GM23338 (cell line): ENCODE measurements at regions not wholly inside any gene's neighbourhood (a gene's known extent, or its start where the extent isn't known, plus 50 kb on each side); places are given as distances from the start of the nearest gene placed in this dataset.

ENCODE experiments used
- EZH2 ChIP-seq: fragments of 200-600 bp; sonication (generic); IDR thresholded peaks from one replicate; pipeline ENCODE4 v1.8.0; 2017; ENCODE audit warnings: antibody characterized with exemption, mild to moderate bottlenecking, low read depth; ENCODE audit not compliant: unreplicated experiment
- EZH2phosphoT487 ChIP-seq: fragments of 200-600 bp; sonication (generic); IDR thresholded peaks from one replicate; pipeline ENCODE4 v1.8.1; 2018; ENCODE audit warnings: antibody characterized with exemption; ENCODE audit not compliant: unreplicated experiment
- JUNB ChIP-seq: IDR thresholded peaks from one replicate; pipeline ENCODE4 v1.6.1; 2016; ENCODE audit warnings: antibody characterized with exemption; ENCODE audit not compliant: unreplicated experiment
- POLR2AphosphoS5 ChIP-seq: IDR thresholded peaks from 2 replicates; pipeline ENCODE4 v1.6.1; 2016; ENCODE audit warnings: antibody characterized with exemption, low read depth
- TF ChIP-seq, protein P1 (sequence below), 2 experiments: fragments of 200-600 bp in 1 of 2; sonication (generic) in 1 of 2; conservative IDR thresholded peaks; 2 replicates each; pipeline versions ENCODE4 v1.5.1 to v1.6.1; 2016 to 2017; ENCODE audit warnings: antibody characterized with exemption in 2 of 2, low read depth in 2 of 2, mild to moderate bottlenecking in 2 of 2, moderate library complexity in 1 of 2
- TF ChIP-seq, protein P2 (sequence below): IDR thresholded peaks from one replicate; pipeline ENCODE4 v1.6.1; 2018; ENCODE audit warnings: antibody characterized with exemption; ENCODE audit not compliant: unreplicated experiment

DNA sequence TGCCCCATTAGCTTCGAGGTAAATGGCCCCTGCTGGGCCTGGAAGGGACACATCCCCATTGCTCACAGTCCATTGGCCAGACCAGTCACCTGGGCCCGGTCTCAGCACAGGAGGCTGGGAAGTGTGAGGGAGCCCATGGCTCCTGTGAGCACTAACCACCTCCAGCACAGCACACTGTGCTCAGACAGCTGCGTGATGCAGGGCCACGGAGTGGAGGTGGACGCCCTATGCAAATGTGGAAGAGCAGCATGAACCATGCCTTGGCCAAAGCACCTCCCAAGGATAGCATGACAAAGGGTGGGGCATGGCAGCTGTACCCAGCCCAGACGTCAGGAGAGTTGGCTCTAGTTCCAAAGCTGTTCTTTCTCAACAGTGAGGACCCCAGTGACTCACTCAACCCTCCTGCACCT is 120.1 kb upstream of the ZMIZ1 start:
- TF ChIP-seq, protein P1, sequence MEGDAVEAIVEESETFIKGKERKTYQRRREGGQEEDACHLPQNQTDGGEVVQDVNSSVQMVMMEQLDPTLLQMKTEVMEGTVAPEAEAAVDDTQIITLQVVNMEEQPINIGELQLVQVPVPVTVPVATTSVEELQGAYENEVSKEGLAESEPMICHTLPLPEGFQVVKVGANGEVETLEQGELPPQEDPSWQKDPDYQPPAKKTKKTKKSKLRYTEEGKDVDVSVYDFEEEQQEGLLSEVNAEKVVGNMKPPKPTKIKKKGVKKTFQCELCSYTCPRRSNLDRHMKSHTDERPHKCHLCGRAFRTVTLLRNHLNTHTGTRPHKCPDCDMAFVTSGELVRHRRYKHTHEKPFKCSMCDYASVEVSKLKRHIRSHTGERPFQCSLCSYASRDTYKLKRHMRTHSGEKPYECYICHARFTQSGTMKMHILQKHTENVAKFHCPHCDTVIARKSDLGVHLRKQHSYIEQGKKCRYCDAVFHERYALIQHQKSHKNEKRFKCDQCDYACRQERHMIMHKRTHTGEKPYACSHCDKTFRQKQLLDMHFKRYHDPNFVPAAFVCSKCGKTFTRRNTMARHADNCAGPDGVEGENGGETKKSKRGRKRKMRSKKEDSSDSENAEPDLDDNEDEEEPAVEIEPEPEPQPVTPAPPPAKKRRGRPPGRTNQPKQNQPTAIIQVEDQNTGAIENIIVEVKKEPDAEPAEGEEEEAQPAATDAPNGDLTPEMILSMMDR (conservative IDR thresholded peaks at IDR 0.05; ENCODE audit: low read depth in 2 of 2) = no peak
- TF ChIP-seq POLR2AphosphoS5 (no peak), JUNB (no peak), EZH2phosphoT487 (no peak), EZH2 (no peak)
- TF ChIP-seq, protein P2, sequence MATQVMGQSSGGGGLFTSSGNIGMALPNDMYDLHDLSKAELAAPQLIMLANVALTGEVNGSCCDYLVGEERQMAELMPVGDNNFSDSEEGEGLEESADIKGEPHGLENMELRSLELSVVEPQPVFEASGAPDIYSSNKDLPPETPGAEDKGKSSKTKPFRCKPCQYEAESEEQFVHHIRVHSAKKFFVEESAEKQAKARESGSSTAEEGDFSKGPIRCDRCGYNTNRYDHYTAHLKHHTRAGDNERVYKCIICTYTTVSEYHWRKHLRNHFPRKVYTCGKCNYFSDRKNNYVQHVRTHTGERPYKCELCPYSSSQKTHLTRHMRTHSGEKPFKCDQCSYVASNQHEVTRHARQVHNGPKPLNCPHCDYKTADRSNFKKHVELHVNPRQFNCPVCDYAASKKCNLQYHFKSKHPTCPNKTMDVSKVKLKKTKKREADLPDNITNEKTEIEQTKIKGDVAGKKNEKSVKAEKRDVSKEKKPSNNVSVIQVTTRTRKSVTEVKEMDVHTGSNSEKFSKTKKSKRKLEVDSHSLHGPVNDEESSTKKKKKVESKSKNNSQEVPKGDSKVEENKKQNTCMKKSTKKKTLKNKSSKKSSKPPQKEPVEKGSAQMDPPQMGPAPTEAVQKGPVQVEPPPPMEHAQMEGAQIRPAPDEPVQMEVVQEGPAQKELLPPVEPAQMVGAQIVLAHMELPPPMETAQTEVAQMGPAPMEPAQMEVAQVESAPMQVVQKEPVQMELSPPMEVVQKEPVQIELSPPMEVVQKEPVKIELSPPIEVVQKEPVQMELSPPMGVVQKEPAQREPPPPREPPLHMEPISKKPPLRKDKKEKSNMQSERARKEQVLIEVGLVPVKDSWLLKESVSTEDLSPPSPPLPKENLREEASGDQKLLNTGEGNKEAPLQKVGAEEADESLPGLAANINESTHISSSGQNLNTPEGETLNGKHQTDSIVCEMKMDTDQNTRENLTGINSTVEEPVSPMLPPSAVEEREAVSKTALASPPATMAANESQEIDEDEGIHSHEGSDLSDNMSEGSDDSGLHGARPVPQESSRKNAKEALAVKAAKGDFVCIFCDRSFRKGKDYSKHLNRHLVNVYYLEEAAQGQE = no peak
